H1 (cell line): ENCODE measurements at regions not wholly inside any gene's neighbourhood (a gene's known extent, or its start where the extent isn't known, plus 50 kb on each side); places are given as distances from the start of the nearest gene placed in this dataset.

ENCODE experiments used
- RAD21 ChIP-seq, 2 experiments: IDR thresholded peaks in 1 of 2; conservative IDR thresholded peaks in 1 of 2; 2 replicates each; pipeline ENCODE4 v1.6.1; 2011; ENCODE audit warnings: low read depth in 2 of 2, low read length in 2 of 2, improper control_type of control experiment in 1 of 2, inconsistent platforms in 1 of 2, mild to moderate bottlenecking in 1 of 2, moderate library complexity in 1 of 2

GRCh38 chr16:13453325-13453724, 466.6 kb upstream of the ERCC4 start (continued):
- no peak for TF ChIP-seq RAD21 (IDR thresholded peaks at IDR 0.05 in 1 of 2, conservative IDR thresholded peaks at IDR 0.05 in 1 of 2; ENCODE audit: low read depth in 2 of 2, low read length in 2 of 2)
